GM18907 (cell line): ENCODE measurements at regions not wholly inside any gene's neighbourhood (a gene's known extent, or its start where the extent isn't known, plus 50 kb on each side); places are given as distances from the start of the nearest gene placed in this dataset.

Experiments
- ATAC-seq: cut with Tn5 transposase; IDR thresholded peaks from one replicate; pipeline ENCODE4 v1.9.1; 2021; ENCODE audit warnings: mild to moderate bottlenecking, moderate library complexity; ENCODE audit not compliant: unreplicated experiment

DNA sequence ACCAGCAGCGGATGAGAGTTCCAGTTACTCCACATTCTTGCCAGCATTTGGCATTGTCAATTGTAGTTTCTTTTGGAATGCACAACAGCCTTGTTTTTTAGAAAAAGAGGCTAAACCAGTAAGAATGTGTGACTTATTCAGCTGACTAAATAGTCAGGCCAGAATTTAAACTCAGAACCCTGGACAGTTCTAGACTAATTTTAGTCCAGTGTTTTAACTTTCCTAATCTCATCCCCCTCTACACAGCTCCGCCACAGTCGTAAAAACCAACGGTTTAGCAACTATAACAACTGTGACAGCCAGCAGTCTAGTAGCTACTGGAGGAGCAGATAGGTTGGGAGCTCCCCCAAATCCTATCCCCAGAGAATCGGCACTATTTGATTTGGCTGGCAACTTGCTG is 103.7 kb downstream of the FOXD1 start:
- ATAC-seq = no peak

DNA sequence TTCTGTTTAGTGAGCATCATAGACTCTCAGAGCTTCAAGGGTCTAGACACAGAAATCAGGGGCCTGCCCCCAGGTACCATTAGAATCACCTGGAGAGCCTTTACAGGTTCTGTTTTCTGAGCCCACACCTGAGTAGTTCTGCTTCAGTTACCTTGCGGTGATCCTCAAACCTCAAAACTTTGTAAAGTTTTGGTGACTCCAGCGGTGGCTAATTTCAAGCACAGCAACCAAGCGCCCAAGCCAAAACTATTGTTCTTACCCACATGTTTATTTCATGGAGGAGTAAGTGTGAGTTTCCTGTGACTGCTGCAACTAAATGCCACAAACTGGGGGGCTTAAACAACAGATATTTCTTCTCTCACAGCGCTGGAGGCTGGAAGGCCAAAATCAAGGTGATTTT is 108.9 kb downstream of the FOXD1 start:
- ATAC-seq = no peak

DNA sequence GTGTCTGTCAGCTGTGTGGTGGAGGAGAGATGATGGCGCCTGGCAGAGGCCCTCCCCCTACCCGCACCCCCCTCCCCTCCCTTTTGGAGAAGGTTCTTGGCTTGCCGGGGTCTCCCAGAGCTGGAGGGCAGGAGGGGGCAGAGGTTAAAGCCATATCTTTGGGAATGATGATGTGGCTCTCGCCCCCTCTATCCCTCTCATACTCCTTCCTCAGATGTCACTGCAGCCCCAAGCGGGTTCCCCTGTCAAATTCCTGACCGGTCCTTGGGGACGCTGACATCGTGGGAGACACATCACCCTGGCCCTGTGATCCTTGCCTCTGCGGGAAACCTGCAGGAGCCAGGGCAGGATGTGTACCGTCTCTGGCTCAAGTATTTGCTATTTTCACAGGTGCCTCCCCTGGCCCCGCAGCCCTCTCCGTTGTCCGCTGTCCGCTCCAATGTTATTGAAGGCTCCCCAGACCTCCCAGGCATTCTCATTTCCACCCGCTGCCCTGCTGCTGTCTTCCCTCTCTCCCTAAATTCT is 109.5 kb downstream of the FOXD1 start:
- no peak for ATAC-seq

DNA sequence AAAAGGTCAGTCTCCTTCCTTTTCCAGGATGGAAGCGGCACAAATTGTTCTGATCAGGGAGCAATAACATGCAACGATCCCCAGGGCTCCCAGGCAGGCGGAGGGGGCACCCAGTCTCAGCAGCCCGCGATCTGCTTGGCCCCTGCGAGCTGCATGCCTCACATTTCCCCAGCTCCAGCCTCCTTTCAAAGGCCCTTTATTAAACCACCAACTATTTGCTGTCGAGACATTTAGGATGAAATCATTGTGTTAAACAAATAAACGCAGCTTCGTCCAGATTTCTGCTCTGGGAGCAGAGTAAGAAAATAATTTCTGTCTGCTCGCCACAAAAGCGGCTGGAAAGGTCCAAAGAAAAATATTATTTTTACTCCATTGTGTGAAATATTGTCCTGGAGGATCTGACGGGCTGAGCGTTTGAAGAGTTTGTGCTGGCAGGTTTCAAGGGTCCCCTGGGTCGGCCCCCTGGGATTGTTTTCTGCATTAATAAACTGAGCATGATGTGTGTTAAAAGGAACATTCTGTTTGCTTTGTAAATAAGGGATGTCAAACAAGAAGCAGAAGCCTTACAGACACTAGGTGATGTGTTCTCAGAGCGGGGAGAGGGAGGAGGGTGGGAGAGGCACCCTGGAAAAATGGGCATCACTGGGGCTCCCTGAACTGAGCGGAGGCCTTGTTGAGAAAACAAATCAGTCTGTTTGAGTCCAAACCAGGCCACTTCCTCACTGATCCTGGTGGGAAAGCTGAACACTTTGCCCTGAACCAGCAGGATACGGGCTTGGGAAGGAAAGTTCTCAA is 110.1 kb downstream of the FOXD1 start:
- ATAC-seq = no peak

DNA sequence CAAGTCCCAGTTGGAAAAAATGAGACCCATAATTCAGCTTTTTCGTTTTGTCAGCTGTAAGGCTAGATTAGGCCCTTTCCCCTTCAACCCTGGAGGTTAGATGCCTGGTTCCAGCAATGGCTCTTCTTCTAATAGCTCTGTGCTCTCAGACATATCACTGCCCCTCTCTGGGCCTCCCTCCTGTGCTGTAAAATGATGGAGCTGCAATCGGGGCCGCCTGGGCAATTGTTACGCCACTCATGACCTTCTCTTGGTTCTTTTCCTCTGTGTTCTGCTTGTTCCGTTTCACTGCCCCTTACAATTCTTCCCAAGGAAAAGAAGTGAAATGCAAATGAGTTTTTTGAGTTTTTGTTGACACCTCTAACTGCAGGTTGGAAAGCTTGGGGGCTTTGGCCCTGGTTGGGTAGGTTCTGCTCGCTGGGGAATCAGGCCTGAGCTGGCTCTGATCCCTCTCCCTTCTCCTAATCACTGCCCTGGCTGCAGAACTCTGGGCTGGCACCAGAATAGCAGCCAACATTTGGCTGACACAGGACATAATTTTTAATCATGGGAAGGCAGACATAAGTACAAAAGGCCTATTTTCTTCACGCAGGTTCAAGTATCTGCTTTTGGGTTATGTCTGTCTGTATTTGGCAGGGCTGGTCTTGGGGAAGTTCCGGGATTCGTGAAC is 110.9 kb downstream of the FOXD1 start:
- ATAC-seq = no peak

DNA sequence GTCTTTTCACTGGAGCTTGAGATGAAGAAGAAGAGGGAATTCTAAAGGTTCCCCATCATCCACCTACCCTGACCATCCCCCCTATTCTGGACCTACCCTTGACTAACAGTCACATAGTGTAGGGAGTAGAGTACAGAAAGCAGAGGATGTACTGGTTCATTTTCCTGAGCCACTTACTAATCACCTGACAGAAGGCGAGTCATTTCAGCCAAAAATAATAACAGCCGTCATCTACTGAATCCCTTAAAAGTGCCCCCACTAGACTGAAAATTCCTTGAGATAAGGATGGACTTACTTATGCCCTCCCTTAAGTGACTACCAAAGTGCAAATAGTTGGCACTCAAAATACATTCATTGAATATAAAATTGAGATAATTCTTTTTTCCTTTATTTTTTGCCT is 112.2 kb downstream of the FOXD1 start:
- ATAC-seq = no peak

DNA sequence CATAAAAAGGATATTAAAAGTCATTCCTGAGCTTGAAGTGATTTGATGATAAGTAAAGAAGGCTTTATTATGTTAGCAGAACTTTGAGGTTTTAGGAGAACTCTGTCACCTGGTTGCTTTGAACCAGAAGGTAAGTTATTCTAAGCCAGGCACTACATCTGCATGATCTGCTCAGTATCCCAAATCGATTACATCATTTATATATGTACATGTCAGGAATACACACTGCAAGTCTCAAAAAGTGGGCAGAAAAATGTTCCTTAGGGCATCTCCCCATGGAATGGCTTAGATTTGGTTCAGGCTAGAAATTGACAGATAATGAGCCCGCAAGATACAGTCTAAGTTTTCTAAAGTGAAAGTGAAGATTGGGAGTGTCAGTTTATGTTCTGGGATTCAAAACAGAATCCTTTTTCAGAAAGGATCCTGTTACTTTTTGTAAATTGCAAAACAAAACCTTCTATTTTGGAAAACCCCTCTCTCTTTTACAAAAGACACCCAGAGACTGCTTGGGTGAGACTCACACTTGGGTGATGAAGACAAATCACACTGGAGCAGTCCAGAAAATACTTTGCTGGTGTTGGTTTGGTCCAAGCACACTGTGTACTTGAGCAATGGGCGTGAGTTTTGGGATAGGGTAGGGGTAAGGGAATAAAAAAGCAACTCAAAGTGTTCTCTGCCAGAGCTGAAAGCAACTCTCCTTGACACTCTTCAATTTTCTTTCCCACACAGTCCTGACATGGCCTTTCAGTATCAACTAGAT is 114.5 kb downstream of the FOXD1 start:
- ATAC-seq = no peak

DNA sequence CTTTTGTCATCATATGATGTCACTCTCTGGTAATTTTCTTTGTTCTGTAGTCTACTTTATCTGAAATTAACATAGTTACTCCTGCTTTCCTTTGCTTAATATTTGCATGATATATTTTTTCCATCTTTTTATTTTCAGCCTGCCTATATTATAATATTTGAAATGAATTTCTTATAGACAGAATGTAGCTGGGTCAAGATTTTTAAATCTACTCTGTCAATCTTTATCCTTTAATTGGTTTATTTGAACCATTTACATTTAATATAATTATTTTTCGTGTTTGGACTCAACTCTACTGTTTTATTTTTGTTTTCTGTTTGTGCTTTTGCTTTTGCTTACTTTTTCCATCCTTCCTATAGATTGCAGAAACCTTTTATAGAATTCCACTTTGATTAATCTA is 118.0 kb downstream of the FOXD1 start:
- ATAC-seq = no peak

DNA sequence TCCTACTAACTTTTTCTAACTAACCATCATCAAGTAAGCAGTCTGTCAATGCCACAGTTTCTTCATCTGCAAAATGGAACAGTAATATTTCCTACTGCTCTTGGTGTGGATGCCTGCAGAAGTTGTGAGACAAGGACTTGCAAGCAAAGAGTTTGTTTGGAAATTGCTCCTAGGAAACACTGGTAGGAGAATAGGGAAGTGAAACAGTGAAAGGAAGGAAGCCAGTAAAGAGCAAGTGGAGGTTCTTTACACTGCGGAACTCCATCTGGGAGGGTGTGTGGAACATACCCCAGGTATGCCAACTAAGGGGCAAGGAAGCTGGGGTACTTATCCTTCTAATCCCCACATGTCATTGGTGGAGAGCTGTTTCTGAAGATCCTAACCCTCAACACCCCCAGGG is 119.9 kb downstream of the FOXD1 start:
- no peak for ATAC-seq

DNA sequence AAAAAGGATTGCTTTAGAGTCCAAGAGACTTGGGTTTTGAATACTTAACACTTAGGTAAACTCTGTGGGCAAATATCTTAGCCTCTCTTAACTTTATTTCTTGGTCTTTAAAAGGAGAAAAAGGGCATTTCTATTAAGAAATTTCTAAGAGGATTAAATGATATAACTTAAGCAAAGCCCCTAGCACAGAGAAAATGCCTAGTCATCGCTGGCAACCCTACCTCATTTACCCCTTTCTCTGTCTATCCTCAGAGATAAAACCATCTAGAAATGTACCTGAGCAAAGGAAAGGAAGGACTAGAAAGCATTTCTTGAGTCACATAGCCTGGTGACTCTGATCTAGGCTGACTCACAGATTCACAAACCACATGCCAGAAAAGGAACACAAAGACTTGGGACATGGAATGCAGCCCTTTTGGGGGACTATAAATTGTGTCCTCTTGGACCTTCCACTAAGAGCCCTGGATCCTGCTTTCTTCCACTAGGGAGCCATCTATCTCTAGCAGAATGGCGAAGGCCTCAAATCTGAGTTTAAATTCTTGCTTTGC is 120.6 kb downstream of the FOXD1 start:
- no peak for ATAC-seq

DNA sequence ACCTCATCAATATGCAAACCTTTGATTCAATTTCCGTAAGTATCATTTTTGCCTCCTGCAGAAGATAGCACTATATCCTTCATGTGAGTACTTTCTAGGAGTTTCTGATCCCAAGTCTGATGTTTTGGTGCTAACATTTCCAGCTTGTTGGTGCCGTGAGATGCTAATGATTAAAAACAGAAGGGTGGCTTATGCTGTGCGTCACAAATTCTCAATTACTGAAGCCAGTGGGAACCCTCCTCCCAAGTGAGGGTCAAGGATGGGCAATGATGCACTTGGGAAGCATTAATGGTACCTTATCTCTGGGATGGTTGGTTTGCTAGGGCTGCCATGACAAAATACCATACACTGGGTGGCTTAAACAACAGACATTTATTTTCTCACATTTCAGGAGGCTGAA is 123.0 kb downstream of the FOXD1 start:
- no peak for ATAC-seq

DNA sequence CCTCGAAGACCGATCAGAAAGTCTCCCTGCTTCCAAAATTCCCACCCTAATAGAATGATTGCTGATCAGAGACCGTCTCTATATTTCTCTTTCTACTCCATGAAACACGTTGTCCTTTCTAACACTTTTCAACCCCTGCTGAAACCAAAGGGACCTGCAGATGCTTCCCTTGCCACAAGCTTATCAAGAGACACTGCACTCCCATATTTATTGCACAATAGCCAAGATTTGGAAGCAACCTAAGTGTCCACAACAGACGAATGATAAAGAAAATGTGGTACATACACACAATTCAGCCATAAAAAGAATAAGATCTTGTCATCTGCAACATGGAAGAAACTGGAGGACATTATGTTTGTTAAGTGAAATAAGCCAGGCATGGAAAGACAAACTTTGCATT is 125.1 kb downstream of the FOXD1 start:
- no peak for ATAC-seq

DNA sequence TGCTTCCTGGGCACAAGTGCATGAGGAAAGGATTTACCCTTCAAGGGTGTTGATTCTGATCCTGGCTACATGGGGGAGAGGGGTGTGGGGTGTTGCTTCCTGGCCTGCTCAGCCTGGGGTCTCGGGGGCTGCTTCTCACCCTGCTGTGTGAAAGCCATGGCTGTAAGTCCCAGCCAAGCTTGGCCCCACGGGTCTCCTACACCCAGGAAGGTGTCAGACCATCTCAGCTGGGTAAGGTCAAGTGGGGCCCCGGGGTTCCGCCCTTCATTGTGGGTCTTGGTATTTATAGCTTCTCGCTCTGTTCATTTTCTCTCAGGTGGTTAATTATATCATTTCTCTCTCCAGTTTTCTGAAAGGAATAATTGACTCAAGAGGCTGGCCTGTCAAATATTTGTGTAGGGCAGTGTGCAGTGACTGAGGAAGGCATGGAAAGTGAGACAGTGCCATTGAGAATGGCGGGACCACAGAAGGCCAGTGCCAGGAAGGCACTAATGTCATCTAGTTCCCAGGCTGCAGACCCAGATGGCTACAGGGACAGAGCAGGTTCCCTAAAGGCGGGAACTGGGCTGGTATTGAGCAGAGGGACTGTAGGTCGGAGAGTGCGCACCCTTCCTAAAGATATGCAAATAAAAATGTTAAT is 126.0 kb downstream of the FOXD1 start:
- ATAC-seq = no peak

DNA sequence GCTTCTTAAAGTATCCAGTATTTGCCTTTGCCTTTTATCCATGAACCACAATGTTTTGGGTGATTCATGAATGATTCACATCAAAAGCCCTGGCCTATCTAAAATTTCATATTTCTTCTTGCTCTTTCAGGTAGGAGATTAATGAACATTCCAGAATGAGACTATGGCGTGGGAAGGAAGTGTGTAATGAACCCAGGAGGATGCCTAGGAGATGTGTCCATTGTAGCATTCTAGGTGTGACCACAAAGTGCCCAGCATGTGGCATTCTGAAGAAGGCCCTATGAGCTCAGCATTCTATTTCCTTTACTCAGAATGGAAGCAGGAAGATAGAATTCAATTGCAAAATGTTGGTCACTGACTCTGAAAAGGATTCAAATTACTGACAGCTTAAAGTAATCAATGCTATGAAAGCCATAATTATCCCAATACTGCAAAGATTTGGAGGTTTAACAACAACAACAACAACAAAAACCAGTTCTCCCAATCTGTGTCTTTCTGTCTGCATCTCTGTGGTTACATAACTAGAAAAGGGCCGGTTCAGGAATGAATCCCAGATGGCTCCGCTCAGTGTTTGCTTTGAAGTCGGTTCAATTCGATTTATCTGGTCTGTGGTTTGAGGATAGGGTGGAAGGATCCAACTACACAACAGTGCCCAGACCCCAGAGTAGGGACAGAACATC is 126.7 kb downstream of the FOXD1 start:
- ATAC-seq = no peak

DNA sequence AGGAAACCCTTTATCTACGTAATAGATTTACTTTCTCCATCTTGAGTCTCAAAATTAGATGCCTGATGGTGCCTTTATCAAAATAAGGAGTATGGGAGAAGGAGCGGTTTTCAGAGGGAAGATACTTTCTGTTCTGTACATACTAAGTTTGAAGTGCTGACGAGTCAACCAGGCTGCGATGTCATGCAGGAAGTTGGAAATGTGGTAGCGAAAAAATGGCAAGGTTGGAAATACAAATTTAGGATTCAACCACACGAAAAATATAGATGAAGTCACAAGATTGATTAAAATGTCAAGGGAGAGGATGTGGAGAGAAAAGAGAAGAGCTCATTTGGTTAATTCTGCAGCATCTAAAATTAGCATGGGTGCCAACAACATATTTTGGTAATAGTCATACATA is 129.5 kb downstream of the FOXD1 start:
- ATAC-seq = no peak

DNA sequence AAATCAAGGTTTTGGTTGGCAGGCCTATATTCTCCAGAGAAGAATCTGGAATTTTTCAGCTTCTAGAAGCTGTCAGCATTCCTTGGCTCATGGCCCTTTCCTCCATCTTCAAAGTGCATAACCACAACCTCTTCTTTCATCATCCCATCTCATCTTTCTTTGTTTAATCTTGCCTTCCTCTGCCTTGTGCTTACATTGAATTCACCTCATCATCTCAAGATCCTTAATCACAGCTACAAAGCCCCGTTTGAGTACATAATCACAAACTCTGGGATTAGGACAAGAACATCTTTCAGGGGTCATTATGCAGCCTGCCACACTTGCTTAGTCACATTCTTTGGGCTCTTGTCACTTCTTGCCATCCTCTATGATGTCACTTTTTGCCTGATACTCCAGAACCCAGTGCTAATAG is 130.3 kb downstream of the FOXD1 start:
- no peak for ATAC-seq

DNA sequence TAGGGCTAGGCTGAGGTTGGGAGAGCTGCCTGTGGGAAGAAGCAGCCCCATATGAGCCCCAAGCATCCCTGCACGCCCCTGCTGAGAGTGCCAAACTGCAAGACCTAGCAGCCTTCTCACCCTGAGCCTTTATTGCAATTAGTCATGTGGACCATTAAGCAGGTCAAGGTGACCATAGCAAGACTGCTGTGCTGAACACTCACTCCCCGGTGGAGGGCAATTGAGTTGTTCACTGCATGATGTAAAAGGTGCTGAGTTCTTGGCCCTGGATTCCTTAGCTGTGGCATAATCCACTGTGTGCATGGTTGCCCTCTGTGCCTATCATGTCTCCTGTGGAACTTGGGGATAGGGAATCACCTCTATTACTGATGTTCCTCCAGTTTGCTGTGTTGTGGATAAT is 131.1 kb downstream of the FOXD1 start:
- ATAC-seq = no peak

DNA sequence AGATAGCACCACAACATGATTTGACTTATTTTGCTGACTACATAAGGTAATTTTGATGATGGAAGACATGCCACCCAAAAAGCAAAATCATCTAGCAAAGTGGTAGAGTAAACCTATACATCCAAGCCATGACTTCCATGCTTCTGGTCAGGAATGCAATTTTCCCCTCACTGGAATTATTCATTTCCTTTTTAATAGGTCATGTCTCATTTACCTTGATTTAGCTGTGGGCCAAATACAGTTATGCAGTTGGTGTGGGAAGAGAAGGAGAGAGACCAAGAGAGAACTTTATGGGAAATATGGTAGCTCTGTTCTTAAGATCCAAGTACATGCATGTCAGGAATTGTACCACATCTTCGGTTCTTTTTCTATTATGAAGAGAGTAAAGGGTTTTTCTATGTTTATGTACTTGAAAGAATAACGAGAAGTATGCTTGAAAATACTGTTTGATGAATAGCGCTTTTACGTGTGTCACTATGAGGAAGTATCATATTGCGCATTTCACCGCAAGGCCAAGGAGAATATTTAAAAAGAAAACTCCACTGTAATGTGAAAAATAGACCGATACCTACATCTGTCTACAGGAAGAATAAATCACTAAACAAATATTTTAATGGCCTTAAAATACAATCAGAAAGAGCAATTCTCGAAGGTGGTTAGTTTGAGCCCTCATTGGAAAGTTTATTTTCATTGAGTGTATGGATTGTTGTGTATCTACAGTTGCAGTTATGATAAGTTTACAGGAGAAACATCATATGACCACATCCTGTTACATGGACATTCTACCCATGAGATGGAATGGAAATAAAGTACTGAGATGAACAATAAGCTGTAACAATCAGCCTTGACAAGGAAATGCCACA is 134.0 kb downstream of the FOXD1 start:
- no peak for ATAC-seq

DNA sequence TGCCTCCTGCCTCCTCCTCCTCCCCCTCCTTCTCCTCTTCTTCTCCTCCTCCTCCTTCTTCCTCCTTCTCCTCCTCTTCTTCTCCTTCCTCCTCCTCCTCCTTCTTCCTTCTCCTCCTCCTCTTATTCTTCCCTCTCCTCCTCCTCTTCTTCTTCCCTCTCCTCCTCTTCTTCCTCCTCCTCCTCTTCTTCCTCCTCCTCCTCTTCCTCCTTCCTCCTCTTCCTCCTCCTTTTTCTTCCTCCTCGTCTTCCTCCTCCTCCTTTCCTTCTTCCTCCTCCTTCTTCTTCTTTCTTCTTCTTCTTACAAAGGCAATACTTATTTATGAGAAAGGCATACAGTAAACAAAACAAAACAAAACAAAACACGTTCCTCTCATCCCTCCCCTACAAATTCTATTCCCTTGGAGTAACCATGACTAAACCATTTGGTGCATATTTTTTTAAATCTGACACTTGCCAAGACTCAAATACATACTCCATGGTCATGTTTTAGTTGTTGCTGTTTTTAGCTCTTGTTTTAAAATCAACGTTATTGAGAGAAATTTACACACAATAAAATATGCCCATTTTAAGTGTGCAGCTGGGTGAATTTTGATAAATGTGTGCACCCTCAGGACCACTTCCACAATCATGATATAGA is 135.6 kb downstream of the FOXD1 start:
- ATAC-seq = no peak
